ENCODE measurements at regions not wholly inside any gene's neighbourhood (a gene's known extent, or its start where the extent isn't known, plus 50 kb on each side); places are given as distances from the start of the nearest gene placed in this dataset.
"Not testable (repeated sequence)": the region's sequence is repeated elsewhere in the genome, so short reads cannot be mapped to it uniquely, and the experiment has no call there.

- Mint-ChIP-seq H3K27me3 (no peaks in the 10 kb centered on the region), H3K4me1 (no peaks in the 10 kb centered on the region), H3K36me3 (peaks cover 0 to 7% (median 0%) of the 10 kb centered on the region in 3 donors), H3K4me3 (no peak overlapping the region), H3K27ac (no peak overlapping the region), H3K9me3 (peaks cover 0 to 56% (median 23%) of the 10 kb centered on the region in 9 donors)
- POLR2A ChIA-PET: no interaction called here
- no peak for ATAC-seq
- no peak for DNase-seq
Measured at GRCh38 chr7:91503934-91504555, 239.8 kb downstream of the FZD1 start.

GRCh38 chr7:91504919-91505318 is 240.7 kb downstream of the FZD1 start:
- POLR2A ChIA-PET: no interaction called here
- no peak for DNase-seq
- H3K4me3 Mint-ChIP-seq: no peak overlapping the region
- H3K9me3 Mint-ChIP-seq: peaks cover 0 to 52% (median 20%) of the 10 kb centered on the region in 9 donors
- peaks cover 0 to 3% (median 0%) of the 10 kb centered on the region in 3 donors for H3K36me3 Mint-ChIP-seq
- no peak overlapping the region for H3K27ac Mint-ChIP-seq
- H3K27me3 Mint-ChIP-seq: no peaks in the 10 kb centered on the region
- no peak for ATAC-seq
- H3K4me1 Mint-ChIP-seq: no peaks in the 10 kb centered on the region

- peaks cover 0 to 32% (median 12%) of the 10 kb centered on the region in 9 donors for H3K9me3 Mint-ChIP-seq
- DNase-seq, H3K27me3 Mint-ChIP-seq, H3K4me1 Mint-ChIP-seq, H3K36me3 Mint-ChIP-seq, H3K4me3 Mint-ChIP-seq, POLR2A ChIA-PET, H3K27ac Mint-ChIP-seq, ATAC-seq: not testable (repeated sequence)
Measured at GRCh38 chr7:91506966-91507365, 242.7 kb downstream of the FZD1 start.

- H3K36me3 Mint-ChIP-seq, POLR2A ChIA-PET, H3K27ac Mint-ChIP-seq, H3K27me3 Mint-ChIP-seq, ATAC-seq, DNase-seq, H3K4me1 Mint-ChIP-seq, H3K4me3 Mint-ChIP-seq: not testable (repeated sequence)
- peaks cover 0 to 19% (median 11%) of the 10 kb centered on the region in 9 donors for H3K9me3 Mint-ChIP-seq
Measured at GRCh38 chr7:91511861-91512260, 247.6 kb downstream of the FZD1 start.

- DNase-seq: no peak
- no peaks in the 10 kb centered on the region for H3K36me3 Mint-ChIP-seq
- peaks cover 0 to 16% (median 11%) of the 10 kb centered on the region in 9 donors for H3K9me3 Mint-ChIP-seq
- POLR2A ChIA-PET: no interaction called here
- no peak for ATAC-seq
- no peak overlapping the region for H3K4me3 Mint-ChIP-seq
- H3K27me3 Mint-ChIP-seq: no peaks in the 10 kb centered on the region
- H3K4me1 Mint-ChIP-seq: no peaks in the 10 kb centered on the region
- no peak overlapping the region for H3K27ac Mint-ChIP-seq
Measured at GRCh38 chr7:91512958-91513357, 248.7 kb downstream of the FZD1 start.

GRCh38 chr7:91514591-91514990 is 250.4 kb downstream of the FZD1 start:
- Mint-ChIP-seq H3K27me3 (no peaks in the 10 kb centered on the region), H3K4me3 (no peak overlapping the region), H3K9me3 (peaks cover 0 to 14% (median 5%) of the 10 kb centered on the region in 9 donors), H3K36me3 (no peaks in the 10 kb centered on the region), H3K27ac (no peak overlapping the region), H3K4me1 (no peaks in the 10 kb centered on the region)
- ATAC-seq (no peak), DNase-seq (no peak)
- POLR2A ChIA-PET: no interaction called here

GRCh38 chr7:91515961-91516360 is 251.7 kb downstream of the FZD1 start:
- Mint-ChIP-seq H3K4me3 (no peak overlapping the region), H3K9me3 (peaks cover 0 to 14% (median 4%) of the 10 kb centered on the region in 9 donors), H3K36me3 (no peaks in the 10 kb centered on the region), H3K27ac (no peak overlapping the region), H3K27me3 (no peaks in the 10 kb centered on the region), H3K4me1 (no peaks in the 10 kb centered on the region)
- ATAC-seq: no peak
- POLR2A ChIA-PET: no interaction called here
- no peak for DNase-seq

GRCh38 chr7:91517201-91517785 is 253.1 kb downstream of the FZD1 start:
- Mint-ChIP-seq H3K9me3 (peaks cover 0 to 14% (median 5%) of the 10 kb centered on the region in 9 donors), H3K4me3 (no peak overlapping the region), H3K4me1 (no peaks in the 10 kb centered on the region), H3K27me3 (no peaks in the 10 kb centered on the region), H3K27ac (no peak overlapping the region), H3K36me3 (no peaks in the 10 kb centered on the region)
- ATAC-seq (no peak), DNase-seq (no peak)
- POLR2A ChIA-PET: no interaction called here

- POLR2A ChIA-PET: no interaction called here
- no peaks in the 10 kb centered on the region for H3K36me3 Mint-ChIP-seq
- no peaks in the 10 kb centered on the region for H3K4me1 Mint-ChIP-seq
- DNase-seq (no peak), ATAC-seq (no peak)
- no peaks in the 10 kb centered on the region for H3K27me3 Mint-ChIP-seq
- no peak overlapping the region for H3K27ac Mint-ChIP-seq
- no peak overlapping the region for H3K4me3 Mint-ChIP-seq
- H3K9me3 Mint-ChIP-seq: peaks cover 0 to 14% (median 5%) of the 10 kb centered on the region in 9 donors
Measured at GRCh38 chr7:91518058-91518457, 253.8 kb downstream of the FZD1 start.

- no peak overlapping the region for H3K27ac Mint-ChIP-seq
- POLR2A ChIA-PET: no interaction called here
- peaks cover 0 to 14% (median 3%) of the 10 kb centered on the region in 9 donors for H3K9me3 Mint-ChIP-seq
- H3K27me3 Mint-ChIP-seq: no peaks in the 10 kb centered on the region
- H3K4me1 Mint-ChIP-seq: no peaks in the 10 kb centered on the region
- no peaks in the 10 kb centered on the region for H3K36me3 Mint-ChIP-seq
- no peak for ATAC-seq
- DNase-seq: no peak
- H3K4me3 Mint-ChIP-seq: no peak overlapping the region
Measured at GRCh38 chr7:91519241-91520158, 255.3 kb downstream of the FZD1 start.

- no peak for DNase-seq
- Mint-ChIP-seq H3K4me1 (no peaks in the 10 kb centered on the region), H3K27ac (no peak overlapping the region), H3K4me3 (no peak overlapping the region), H3K9me3 (peaks cover 0 to 14% (median 5%) of the 10 kb centered on the region in 9 donors), H3K36me3 (no peaks in the 10 kb centered on the region), H3K27me3 (peaks cover 0 to 2% (median 0%) of the 10 kb centered on the region in 5 donors)
- ATAC-seq: no peak
- POLR2A ChIA-PET: no interaction called here
Measured at GRCh38 chr7:91520645-91521044, 256.4 kb downstream of the FZD1 start.

GRCh38 chr7:91526404-91526803 is 262.2 kb downstream of the FZD1 start:
- Mint-ChIP-seq H3K4me1 (no peaks in the 10 kb centered on the region), H3K27me3 (peaks cover 0 to 2% (median 0%) of the 10 kb centered on the region in 5 donors), H3K9me3 (peaks cover 6 to 47% (median 32%) of the 10 kb centered on the region in 9 donors), H3K4me3 (no peak overlapping the region), H3K36me3 (peaks cover 0 to 24% (median 0%) of the 10 kb centered on the region in 3 donors), H3K27ac (no peak overlapping the region)
- POLR2A ChIA-PET: no interaction called here
- ATAC-seq (no peak), DNase-seq (no peak)

- POLR2A ChIA-PET: no interaction called here
- Mint-ChIP-seq H3K4me1 (no peaks in the 10 kb centered on the region), H3K27ac (no peak overlapping the region), H3K36me3 (peaks cover 0 to 32% (median 0%) of the 10 kb centered on the region in 3 donors), H3K27me3 (peaks cover 0 to 2% (median 0%) of the 10 kb centered on the region in 5 donors), H3K4me3 (no peak overlapping the region), H3K9me3 (peaks cover 6 to 58% (median 38%) of the 10 kb centered on the region in 9 donors)
- DNase-seq: no peak
- no peak for ATAC-seq
Measured at GRCh38 chr7:91527460-91527859, 263.2 kb downstream of the FZD1 start.
